GM12878 (cell line): ENCODE measurements at regions not wholly inside any gene's neighbourhood (a gene's known extent, or its start where the extent isn't known, plus 50 kb on each side); places are given as distances from the start of the nearest gene placed in this dataset.

Experiments used
- ATAC-seq: fragments of 200-7000 bp; cut with Tn5 transposase; 3 replicates; pipeline ENCODE4 v1.9.1; 2020; ENCODE audit warnings: mild to moderate bottlenecking, moderate library complexity
- BruUV-seq: library from RNA; stranded (reverse); fragments of 400-500 nt; replicated peaks from 2 replicates; lab custom pipeline; 2021; lab: Mats Ljungman, UMichigan
- CTCF ChIA-PET: fragments of 300-600 bp; sonication (Branson Sonifier 250); formaldehyde crosslinking; extraction: SDS; loops from one replicate; lab custom pipeline; 2021; ENCODE audit warnings: inconsistent platforms; lab: Yijun Ruan, JAX
- POLR2A ChIA-PET: fragments of 350-600 bp; formaldehyde crosslinking; extraction: SDS; loops from one replicate; lab custom pipeline; 2021; ENCODE audit warnings: inconsistent platforms; lab: Charles Lee
- RAD21 ChIA-PET: fragments of 300-600 bp; sonication (Branson Sonifier 250); formaldehyde crosslinking; loops from one replicate; lab custom pipeline; 2023; ENCODE audit warnings: antibody characterized with exemption; ENCODE audit not compliant: unreplicated experiment; lab: Charles Lee
- SMC1A ChIA-PET: fragments of 300-600 bp; sonication (Branson Sonifier 250); formaldehyde crosslinking; loops from one replicate; lab custom pipeline; 2023; ENCODE audit not compliant: unreplicated experiment, uncharacterized antibody; lab: Charles Lee
- DNase-seq: peaks from one replicate; pipeline ENCODE4 v3.0.0-alpha.2; 2011; ENCODE audit warnings: low read depth, low spot score
- FAIRE-seq: peaks from 3 replicates; lab custom pipeline; 2011; peaks lifted over from hg19 to GRCh38; lab: Jason Lieb, UNC
- H2AFZ ChIP-seq: 2 replicates; pipeline ENCODE4 v1.6.0; 2011; ENCODE audit warnings: low read depth, low read length, control low read depth; ENCODE audit not compliant: control insufficient read depth
- H3K27ac ChIP-seq: 2 replicates; pipeline ENCODE4 v1.5.1; 2011; ENCODE audit warnings: control low read depth; ENCODE audit not compliant: control insufficient read depth, insufficient read depth
- H3K27me3 ChIP-seq, 2 experiments: replicated peaks in 1 of 2; 2 replicates each; pipeline versions ENCODE4 v1.6.0 to v1.6.1; 2011; ENCODE audit warnings: low read length in 1 of 2; ENCODE audit not compliant: control insufficient read depth in 2 of 2, insufficient read depth in 2 of 2
- H3K36me3 ChIP-seq, 2 experiments: 2 replicates each; pipeline ENCODE4 v1.5.1; 2011; ENCODE audit warnings: low read length in 1 of 2; ENCODE audit not compliant: control insufficient read depth in 2 of 2, insufficient read depth in 2 of 2
- H3K4me1 ChIP-seq: 2 replicates; pipeline ENCODE4 v1.6.1; 2011; ENCODE audit warnings: mild to moderate bottlenecking, low read length, moderate library complexity, mixed read lengths; ENCODE audit not compliant: control insufficient read depth, insufficient read depth
- H3K4me2 ChIP-seq: 2 replicates; pipeline ENCODE4 v1.6.0; 2011; ENCODE audit warnings: control low read depth; ENCODE audit not compliant: control insufficient read depth, insufficient read depth
- H3K4me3 ChIP-seq: fragments of 200-600 bp; sonication (generic); 2 replicates; pipeline ENCODE4 v1.5.1; 2016
- H3K79me2 ChIP-seq: 2 replicates; pipeline ENCODE4 v1.6.0; 2011; ENCODE audit warnings: low read length; ENCODE audit not compliant: control insufficient read depth, insufficient read depth
- H3K9ac ChIP-seq: 2 replicates; pipeline ENCODE4 v1.8.0; 2011; ENCODE audit warnings: low read length, control low read depth, mixed read lengths; ENCODE audit not compliant: control insufficient read depth, insufficient read depth
- H3K9me3 ChIP-seq: replicated peaks from 3 replicates; pipeline ENCODE4 v1.5.1; 2011; ENCODE audit warnings: mild to moderate bottlenecking, low read length; ENCODE audit not compliant: control insufficient read depth, insufficient read depth
- H4K20me1 ChIP-seq: 2 replicates; pipeline ENCODE4 v1.6.0; 2011; ENCODE audit not compliant: control insufficient read depth, insufficient read depth
- ATF7 ChIP-seq: fragments of 450-650 bp; IDR thresholded peaks from 2 replicates; pipeline ENCODE4 v1.6.1; 2016; ENCODE audit warnings: low read depth, mild to moderate bottlenecking
- BACH1 ChIP-seq: fragments of 450-650 bp; IDR thresholded peaks from 2 replicates; pipeline ENCODE4 v1.6.1; 2017; ENCODE audit warnings: mild to moderate bottlenecking, borderline replicate concordance
- CREB1 ChIP-seq: IDR thresholded peaks from 2 replicates; pipeline ENCODE4 v1.6.1; 2012; ENCODE audit warnings: low read depth, mild to moderate bottlenecking, inconsistent platforms
- GABPA ChIP-seq: IDR thresholded peaks from 2 replicates; pipeline ENCODE4 v1.6.1; 2014; ENCODE audit warnings: antibody characterized with exemption, low read depth, mild to moderate bottlenecking, inconsistent platforms
- IRF4 ChIP-seq: IDR thresholded peaks from 2 replicates; pipeline ENCODE4 v1.6.1; 2011; ENCODE audit warnings: low read depth, low read length
- MEF2B ChIP-seq: fragments of 450-650 bp; IDR thresholded peaks from 2 replicates; pipeline ENCODE4 v1.6.1; 2018; ENCODE audit warnings: mild to moderate bottlenecking, moderate library complexity; ENCODE audit not compliant: partially characterized antibody, poor library complexity, severe bottlenecking
- NR2C1 ChIP-seq: fragments of 450-650 bp; IDR thresholded peaks from 2 replicates; pipeline ENCODE4 v1.6.1; 2017; ENCODE audit warnings: antibody characterized with exemption, mild to moderate bottlenecking, moderate library complexity
- SPI1 ChIP-seq: IDR thresholded peaks from 2 replicates; pipeline ENCODE4 v1.6.1; 2011; ENCODE audit warnings: low read depth, mild to moderate bottlenecking, low read length, moderate library complexity, borderline replicate concordance; ENCODE audit not compliant: insufficient read depth
- SUPT20H ChIP-seq: IDR thresholded peaks from 2 replicates; pipeline ENCODE4 v1.6.1; 2011; ENCODE audit warnings: low read depth, mild to moderate bottlenecking, low read length, moderate library complexity, borderline replicate concordance; ENCODE audit not compliant: control insufficient read depth
- ZNF217 ChIP-seq: fragments of 450-650 bp; IDR thresholded peaks from 2 replicates; pipeline ENCODE4 v1.6.1; 2017; ENCODE audit warnings: antibody characterized with exemption, mild to moderate bottlenecking
- WGBS: methylation state at CpG from one replicate; pipeline ENCODE4 v1.1.6; 2016; ENCODE audit warnings: low lambda C conversion rate; ENCODE audit not compliant: insufficient replicate concordance, insufficient coverage; ENCODE audit errors: missing lambda C conversion rate; 5-methylcytosine and 5-hydroxymethylcytosine counted together
- in situ Hi-C: fragments of 300-500 bp; cut with MboI; formaldehyde crosslinking; loops from 9 replicates; pipeline ENCODE4 v1.14.3; 2018; ENCODE audit warnings: mixed read lengths
- intact Hi-C: fragments of 100-400 bp; cut with micrococcal nuclease; formaldehyde crosslinking; loops from one replicate; pipeline ENCODE4 v1.14.2; 2022; ENCODE audit not compliant: unreplicated experiment
- TF ChIP-seq, protein P1 (sequence below): fragments of 150-350 bp; IDR thresholded peaks from 2 replicates; pipeline ENCODE4 v1.6.1; 2016; ENCODE audit warnings: low read depth, low read length
- TF ChIP-seq, protein P2 (sequence below): fragments of 450-650 bp; IDR thresholded peaks from 2 replicates; pipeline ENCODE4 v1.6.1; 2016; ENCODE audit warnings: mild to moderate bottlenecking
- TF ChIP-seq, protein P3 (sequence below): IDR thresholded peaks from 2 replicates; pipeline ENCODE4 v1.6.1; 2012; ENCODE audit warnings: low read depth, low read length, improper control_type of control experiment
- TF ChIP-seq, protein P4 (sequence below): IDR thresholded peaks from 2 replicates; pipeline ENCODE4 v1.6.1; 2012; ENCODE audit warnings: improper control_type of control experiment, low read depth, low read length; ENCODE audit not compliant: insufficient replicate concordance

DNA sequence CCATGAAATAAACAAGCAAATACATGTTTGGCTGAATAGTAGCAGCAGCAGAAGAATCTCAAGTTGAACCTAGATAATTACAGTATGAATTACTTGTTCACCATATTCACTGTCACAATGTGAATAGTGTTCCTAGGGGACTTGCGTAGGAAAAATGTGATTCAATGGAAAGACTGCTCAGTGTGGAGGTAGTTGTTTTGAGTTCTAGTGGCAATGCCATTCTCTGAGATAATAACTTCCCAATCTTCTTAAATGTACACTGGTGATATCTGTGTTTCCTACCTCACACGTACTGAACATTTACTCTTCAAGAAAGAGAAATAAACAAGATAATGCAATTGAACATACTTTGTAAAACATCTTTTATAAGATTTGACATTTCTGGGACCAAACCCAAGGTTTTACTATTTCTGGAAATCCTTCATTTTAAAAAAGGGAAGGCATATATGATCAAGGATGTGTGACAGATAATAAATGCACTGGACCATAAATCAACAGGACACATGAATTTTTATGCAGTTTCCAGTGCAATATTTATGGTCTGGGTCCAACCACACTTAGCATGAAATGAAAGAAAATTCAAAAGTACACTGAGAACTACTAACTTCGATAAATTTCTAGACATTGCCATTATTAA lies 598.3 kb upstream of the ZNF385D start:
- SMC1A ChIA-PET = no interaction called here
- H3K36me3 ChIP-seq = no peaks in the 10 kb centered on the region
- no peak overlapping the region for H2AFZ ChIP-seq
- H3K9me3 ChIP-seq = no peaks in the 10 kb centered on the region
- WGBS = 2% methylated on average over 3 of the region's 3 CpGs
- in situ Hi-C loops = no loop called here
- H4K20me1 ChIP-seq = no peaks in the 10 kb centered on the region
- ATAC-seq (no peak), FAIRE-seq (no peak), DNase-seq (no peak)
- H3K4me3 ChIP-seq = no peak overlapping the region
- POLR2A ChIA-PET = no interaction called here
- H3K27me3 ChIP-seq = no peaks in the 10 kb centered on the region
- intact Hi-C loops = no loop called here
- BruUV-seq = no TSS peak
- H3K27ac ChIP-seq = no peak overlapping the region
- no peaks in the 10 kb centered on the region for H3K79me2 ChIP-seq
- H3K4me2 ChIP-seq = no peak overlapping the region
- RAD21 ChIA-PET = no interaction called here
- CTCF ChIA-PET = no interaction called here
- H3K4me1 ChIP-seq = no peaks in the 10 kb centered on the region
- H3K9ac ChIP-seq = no peak overlapping the region
- TF ChIP-seq GABPA (no peak), ZNF217 (no peak), NR2C1 (no peak), SUPT20H (no peak), MEF2B (no peak), CREB1 (no peak), BACH1 (no peak), SPI1 (no peak), ATF7 (no peak), IRF4 (no peak)
- TF ChIP-seq, protein P1, sequence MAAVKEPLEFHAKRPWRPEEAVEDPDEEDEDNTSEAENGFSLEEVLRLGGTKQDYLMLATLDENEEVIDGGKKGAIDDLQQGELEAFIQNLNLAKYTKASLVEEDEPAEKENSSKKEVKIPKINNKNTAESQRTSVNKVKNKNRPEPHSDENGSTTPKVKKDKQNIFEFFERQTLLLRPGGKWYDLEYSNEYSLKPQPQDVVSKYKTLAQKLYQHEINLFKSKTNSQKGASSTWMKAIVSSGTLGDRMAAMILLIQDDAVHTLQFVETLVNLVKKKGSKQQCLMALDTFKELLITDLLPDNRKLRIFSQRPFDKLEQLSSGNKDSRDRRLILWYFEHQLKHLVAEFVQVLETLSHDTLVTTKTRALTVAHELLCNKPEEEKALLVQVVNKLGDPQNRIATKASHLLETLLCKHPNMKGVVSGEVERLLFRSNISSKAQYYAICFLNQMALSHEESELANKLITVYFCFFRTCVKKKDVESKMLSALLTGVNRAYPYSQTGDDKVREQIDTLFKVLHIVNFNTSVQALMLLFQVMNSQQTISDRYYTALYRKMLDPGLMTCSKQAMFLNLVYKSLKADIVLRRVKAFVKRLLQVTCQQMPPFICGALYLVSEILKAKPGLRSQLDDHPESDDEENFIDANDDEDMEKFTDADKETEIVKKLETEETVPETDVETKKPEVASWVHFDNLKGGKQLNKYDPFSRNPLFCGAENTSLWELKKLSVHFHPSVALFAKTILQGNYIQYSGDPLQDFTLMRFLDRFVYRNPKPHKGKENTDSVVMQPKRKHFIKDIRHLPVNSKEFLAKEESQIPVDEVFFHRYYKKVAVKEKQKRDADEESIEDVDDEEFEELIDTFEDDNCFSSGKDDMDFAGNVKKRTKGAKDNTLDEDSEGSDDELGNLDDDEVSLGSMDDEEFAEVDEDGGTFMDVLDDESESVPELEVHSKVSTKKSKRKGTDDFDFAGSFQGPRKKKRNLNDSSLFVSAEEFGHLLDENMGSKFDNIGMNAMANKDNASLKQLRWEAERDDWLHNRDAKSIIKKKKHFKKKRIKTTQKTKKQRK = no peak
- TF ChIP-seq, protein P2, sequence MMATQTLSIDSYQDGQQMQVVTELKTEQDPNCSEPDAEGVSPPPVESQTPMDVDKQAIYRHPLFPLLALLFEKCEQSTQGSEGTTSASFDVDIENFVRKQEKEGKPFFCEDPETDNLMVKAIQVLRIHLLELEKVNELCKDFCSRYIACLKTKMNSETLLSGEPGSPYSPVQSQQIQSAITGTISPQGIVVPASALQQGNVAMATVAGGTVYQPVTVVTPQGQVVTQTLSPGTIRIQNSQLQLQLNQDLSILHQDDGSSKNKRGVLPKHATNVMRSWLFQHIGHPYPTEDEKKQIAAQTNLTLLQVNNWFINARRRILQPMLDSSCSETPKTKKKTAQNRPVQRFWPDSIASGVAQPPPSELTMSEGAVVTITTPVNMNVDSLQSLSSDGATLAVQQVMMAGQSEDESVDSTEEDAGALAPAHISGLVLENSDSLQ = no peak
- TF ChIP-seq, protein P3, sequence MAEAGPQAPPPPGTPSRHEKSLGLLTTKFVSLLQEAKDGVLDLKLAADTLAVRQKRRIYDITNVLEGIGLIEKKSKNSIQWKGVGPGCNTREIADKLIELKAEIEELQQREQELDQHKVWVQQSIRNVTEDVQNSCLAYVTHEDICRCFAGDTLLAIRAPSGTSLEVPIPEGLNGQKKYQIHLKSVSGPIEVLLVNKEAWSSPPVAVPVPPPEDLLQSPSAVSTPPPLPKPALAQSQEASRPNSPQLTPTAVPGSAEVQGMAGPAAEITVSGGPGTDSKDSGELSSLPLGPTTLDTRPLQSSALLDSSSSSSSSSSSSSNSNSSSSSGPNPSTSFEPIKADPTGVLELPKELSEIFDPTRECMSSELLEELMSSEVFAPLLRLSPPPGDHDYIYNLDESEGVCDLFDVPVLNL = no peak
- TF ChIP-seq, protein P4, sequence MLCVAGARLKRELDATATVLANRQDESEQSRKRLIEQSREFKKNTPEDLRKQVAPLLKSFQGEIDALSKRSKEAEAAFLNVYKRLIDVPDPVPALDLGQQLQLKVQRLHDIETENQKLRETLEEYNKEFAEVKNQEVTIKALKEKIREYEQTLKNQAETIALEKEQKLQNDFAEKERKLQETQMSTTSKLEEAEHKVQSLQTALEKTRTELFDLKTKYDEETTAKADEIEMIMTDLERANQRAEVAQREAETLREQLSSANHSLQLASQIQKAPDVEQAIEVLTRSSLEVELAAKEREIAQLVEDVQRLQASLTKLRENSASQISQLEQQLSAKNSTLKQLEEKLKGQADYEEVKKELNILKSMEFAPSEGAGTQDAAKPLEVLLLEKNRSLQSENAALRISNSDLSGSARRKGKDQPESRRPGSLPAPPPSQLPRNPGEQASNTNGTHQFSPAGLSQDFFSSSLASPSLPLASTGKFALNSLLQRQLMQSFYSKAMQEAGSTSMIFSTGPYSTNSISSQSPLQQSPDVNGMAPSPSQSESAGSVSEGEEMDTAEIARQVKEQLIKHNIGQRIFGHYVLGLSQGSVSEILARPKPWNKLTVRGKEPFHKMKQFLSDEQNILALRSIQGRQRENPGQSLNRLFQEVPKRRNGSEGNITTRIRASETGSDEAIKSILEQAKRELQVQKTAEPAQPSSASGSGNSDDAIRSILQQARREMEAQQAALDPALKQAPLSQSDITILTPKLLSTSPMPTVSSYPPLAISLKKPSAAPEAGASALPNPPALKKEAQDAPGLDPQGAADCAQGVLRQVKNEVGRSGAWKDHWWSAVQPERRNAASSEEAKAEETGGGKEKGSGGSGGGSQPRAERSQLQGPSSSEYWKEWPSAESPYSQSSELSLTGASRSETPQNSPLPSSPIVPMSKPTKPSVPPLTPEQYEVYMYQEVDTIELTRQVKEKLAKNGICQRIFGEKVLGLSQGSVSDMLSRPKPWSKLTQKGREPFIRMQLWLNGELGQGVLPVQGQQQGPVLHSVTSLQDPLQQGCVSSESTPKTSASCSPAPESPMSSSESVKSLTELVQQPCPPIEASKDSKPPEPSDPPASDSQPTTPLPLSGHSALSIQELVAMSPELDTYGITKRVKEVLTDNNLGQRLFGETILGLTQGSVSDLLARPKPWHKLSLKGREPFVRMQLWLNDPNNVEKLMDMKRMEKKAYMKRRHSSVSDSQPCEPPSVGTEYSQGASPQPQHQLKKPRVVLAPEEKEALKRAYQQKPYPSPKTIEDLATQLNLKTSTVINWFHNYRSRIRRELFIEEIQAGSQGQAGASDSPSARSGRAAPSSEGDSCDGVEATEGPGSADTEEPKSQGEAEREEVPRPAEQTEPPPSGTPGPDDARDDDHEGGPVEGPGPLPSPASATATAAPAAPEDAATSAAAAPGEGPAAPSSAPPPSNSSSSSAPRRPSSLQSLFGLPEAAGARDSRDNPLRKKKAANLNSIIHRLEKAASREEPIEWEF = no peak
